ENCODE measurements at regions not wholly inside any gene's neighbourhood (a gene's known extent, or its start where the extent isn't known, plus 50 kb on each side); places are given as distances from the start of the nearest gene placed in this dataset.
A peak's percentile ranks its signal among the peaks of the same experiment; 100 is the strongest.
"Not testable (repeated sequence)": the region's sequence is repeated elsewhere in the genome, so short reads cannot be mapped to it uniquely, and the experiment has no call there.

- DNase-seq, result no peak
These were observed 406.4 kb upstream of the ZNF462 start for GRCh38 chr9:106456581-106456980.

GRCh38 chr9:106467113-106467864 lies 395.7 kb upstream of the ZNF462 start:
- peak; percentile 30 for DNase-seq

GRCh38 chr9:106467865-106468164 lies 395.2 kb upstream of the ZNF462 start:
- DNase-seq, result peak; percentile 40

GRCh38 chr9:106468431-106468830 lies 394.5 kb upstream of the ZNF462 start:
- no peak for DNase-seq

GRCh38 chr9:106478312-106478711 lies 384.7 kb upstream of the ZNF462 start:
- no peak for DNase-seq

- DNase-seq, result no peak
These were observed 384.2 kb upstream of the ZNF462 start for GRCh38 chr9:106478727-106479126.

- DNase-seq, result no peak
These were observed 383.3 kb upstream of the ZNF462 start for GRCh38 chr9:106479679-106480078.

- no peak for DNase-seq
These were observed 381.9 kb upstream of the ZNF462 start for GRCh38 chr9:106481013-106481609.

GRCh38 chr9:106482733-106483132 lies 380.2 kb upstream of the ZNF462 start:
- DNase-seq, result peak; percentile 23

GRCh38 chr9:106486685-106487084 lies 376.3 kb upstream of the ZNF462 start:
- DNase-seq, result no peak

GRCh38 chr9:106487266-106487665 lies 375.7 kb upstream of the ZNF462 start:
- no peak for DNase-seq

GRCh38 chr9:106492126-106492525 lies 370.8 kb upstream of the ZNF462 start:
- DNase-seq, result not testable (repeated sequence)

GRCh38 chr9:106500171-106500570 lies 362.8 kb upstream of the ZNF462 start:
- no peak for DNase-seq

- not testable (repeated sequence) for DNase-seq
These were observed 361.8 kb upstream of the ZNF462 start for GRCh38 chr9:106501210-106501609.

GRCh38 chr9:106502930-106503329 lies 360.0 kb upstream of the ZNF462 start:
- DNase-seq, result no peak

GRCh38 chr9:106503759-106504158 lies 359.2 kb upstream of the ZNF462 start:
- no peak for DNase-seq

GRCh38 chr9:106526716-106527204 lies 336.2 kb upstream of the ZNF462 start:
- DNase-seq, result no peak

- DNase-seq, result no peak
These were observed 334.8 kb upstream of the ZNF462 start for GRCh38 chr9:106528158-106528557.

- no peak for DNase-seq
These were observed 333.4 kb upstream of the ZNF462 start for GRCh38 chr9:106529616-106530015.

- no peak for DNase-seq
These were observed 331.5 kb upstream of the ZNF462 start for GRCh38 chr9:106531491-106531890.

- no peak for DNase-seq
These were observed 330.5 kb upstream of the ZNF462 start for GRCh38 chr9:106532306-106533015.

GRCh38 chr9:106534800-106535199 lies 328.2 kb upstream of the ZNF462 start:
- no peak for DNase-seq

- DNase-seq, result peak; percentile 30
These were observed 327.5 kb upstream of the ZNF462 start for GRCh38 chr9:106535439-106535838.

Measured in femur (tissue), 1 donor.